Fibroblast of skin of right quadriceps (primary cell): ENCODE measurements at regions not wholly inside any gene's neighbourhood (a gene's known extent, or its start where the extent isn't known, plus 50 kb on each side); places are given as distances from the start of the nearest gene placed in this dataset.
"Not testable (repeated sequence)": the region's sequence is repeated elsewhere in the genome, so short reads cannot be mapped to it uniquely, and the experiment has no call there.

Experiments
- DNase-seq: peaks from one replicate; pipeline ENCODE4 v3.0.0-alpha.2; 2013

- no peak for DNase-seq
Measured at GRCh38 chr9:25449503-25449902, 228.7 kb downstream of the TUSC1 start.

GRCh38 chr9:25445721-25446120 lies 232.5 kb downstream of the TUSC1 start:
- DNase-seq = not testable (repeated sequence)

DNA sequence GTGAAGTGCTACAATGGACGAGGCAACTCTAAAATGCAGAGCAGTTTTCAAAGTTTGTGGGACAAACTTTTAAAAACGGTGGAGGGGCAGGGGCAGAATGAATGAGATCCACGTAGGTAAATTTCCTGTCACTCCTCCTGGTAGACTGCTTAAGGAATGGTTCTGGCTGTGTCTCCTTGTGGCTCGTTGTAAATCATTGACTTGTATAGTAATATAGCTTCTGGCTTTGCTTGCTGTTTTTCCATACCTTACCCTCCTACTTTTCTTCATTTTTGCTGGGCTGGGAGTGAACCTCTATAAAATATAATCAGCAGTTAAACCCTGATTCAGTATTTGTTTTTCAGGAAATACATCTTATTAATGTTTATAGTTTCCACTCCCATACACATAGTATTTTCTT lies 235.7 kb downstream of the TUSC1 start:
- no peak for DNase-seq

DNA sequence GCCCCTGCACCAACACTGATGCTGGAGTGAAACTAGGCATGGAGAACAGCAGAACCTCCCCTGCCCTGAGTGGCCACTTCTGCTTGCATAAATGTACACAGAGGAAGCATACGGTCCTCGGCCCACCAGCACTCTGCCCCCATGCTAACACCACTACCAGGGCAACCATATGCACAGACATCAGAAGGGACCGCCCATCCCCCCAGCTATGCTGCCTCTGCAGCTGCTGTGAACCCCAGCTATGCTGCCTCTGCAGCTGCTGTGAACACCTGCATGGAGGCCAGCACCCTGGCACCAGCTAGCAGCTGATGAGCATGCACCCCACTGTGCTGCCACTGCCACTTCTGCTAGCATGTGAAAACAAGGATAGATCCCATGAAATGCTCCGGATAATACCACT lies 250.3 kb downstream of the TUSC1 start:
- no peak for DNase-seq

DNA sequence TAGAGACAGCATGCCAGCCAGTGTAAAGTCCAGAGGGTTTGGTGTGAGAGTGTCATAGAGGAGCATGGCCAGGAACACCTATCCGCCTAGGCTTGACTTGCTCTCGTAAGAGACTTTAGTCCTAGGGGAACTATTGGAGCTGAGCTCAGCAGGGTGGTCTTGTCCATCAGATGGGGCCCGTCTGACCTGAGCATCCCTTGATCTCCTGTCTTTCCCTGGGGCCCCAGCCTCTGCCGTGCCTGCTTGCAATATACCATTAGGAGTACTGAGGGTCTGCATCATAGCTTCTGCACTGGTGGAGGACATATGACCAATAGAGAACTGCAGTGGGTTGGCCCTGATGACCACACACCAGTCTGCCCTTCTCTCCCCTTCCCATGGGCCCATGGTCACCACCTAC lies 251.0 kb downstream of the TUSC1 start:
- no peak for DNase-seq

GRCh38 chr9:25421560-25421959 lies 256.7 kb downstream of the TUSC1 start:
- DNase-seq = no peak

GRCh38 chr9:25418974-25419373 lies 259.3 kb downstream of the TUSC1 start:
- peak; percentile 27 for DNase-seq

DNA sequence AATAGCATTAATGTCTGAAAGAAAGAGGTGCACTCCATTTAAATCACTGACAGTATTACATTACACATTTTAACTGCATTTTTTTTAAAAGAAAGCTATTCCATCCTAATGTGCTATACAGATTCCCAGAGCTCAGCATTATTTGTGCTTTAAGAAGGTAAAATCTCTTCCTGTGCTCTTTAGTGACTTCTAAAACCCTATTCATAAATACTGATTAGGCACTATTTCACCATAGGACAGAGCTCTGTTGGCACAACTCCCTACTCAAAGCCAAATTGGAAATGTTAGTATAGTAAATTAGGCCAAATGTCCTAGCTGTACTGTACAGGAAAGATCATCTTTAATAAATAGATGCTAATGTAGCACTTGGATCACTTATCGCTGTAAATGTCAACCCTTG lies 262.5 kb downstream of the TUSC1 start:
- DNase-seq = no peak

GRCh38 chr9:25412646-25413045 lies 265.6 kb downstream of the TUSC1 start:
- DNase-seq = no peak

DNA sequence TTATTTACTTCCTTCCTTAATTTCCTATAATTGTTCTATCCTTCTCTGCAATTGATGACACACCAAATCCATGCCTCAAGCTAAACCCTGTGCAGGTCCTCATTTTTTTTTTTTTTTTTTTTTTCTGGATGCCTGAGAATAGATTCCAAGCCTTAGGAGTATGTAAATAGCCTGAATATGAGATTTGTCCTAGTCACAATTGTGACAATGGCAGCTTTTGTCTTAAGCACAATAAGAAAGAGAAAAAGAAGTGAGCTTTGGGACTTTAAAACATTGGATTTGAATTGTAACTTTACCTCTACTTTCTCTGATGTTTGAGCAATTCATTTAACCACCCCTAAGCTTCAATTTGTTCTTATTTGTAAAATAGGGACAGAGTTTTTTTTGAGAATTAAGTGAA lies 280.5 kb downstream of the TUSC1 start:
- DNase-seq = no peak

GRCh38 chr9:25396828-25397227 lies 281.4 kb downstream of the TUSC1 start:
- no peak for DNase-seq

GRCh38 chr9:25381141-25381540 lies 297.1 kb downstream of the TUSC1 start:
- no peak for DNase-seq

GRCh38 chr9:25377039-25377438 lies 301.2 kb downstream of the TUSC1 start:
- no peak for DNase-seq

- DNase-seq = no peak
Measured at GRCh38 chr9:25374281-25374680, 304.0 kb downstream of the TUSC1 start.

DNA sequence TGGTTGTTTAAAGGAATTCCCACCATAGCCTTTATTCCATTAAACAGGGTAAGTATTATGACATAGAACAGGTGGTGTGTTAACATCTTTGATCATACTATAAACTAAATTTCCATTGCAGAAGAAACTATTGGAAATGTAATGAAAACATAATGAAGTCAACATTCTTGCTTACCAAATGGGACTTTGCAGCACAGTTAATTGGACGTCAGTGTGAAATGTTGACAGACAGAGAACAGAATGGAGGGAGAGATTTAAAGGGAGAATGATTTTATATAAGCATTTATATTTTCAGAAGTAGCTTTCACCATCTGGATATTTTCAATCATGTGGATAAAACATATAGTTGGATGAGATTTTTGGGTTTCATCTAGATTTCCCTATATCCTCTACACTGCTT lies 311.3 kb downstream of the TUSC1 start:
- no peak for DNase-seq

DNA sequence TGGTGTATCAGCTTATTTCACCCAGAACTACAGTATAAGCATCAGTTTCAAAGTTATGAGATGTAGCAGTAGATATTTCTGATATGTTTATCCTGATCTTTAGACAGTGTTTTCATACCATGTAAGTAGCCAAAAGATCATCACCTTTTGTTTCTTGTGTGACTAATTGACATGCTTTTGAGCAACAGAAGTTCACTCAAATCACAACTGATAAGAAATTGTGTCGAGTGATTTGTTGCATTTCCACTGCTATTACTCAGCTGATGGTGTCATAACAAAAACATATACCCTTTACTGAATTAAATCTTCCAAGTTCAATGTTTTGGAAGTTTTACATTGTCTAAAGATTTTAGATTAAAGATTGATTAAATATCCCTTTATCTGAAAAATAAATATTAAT lies 324.5 kb downstream of the TUSC1 start:
- DNase-seq = no peak

DNA sequence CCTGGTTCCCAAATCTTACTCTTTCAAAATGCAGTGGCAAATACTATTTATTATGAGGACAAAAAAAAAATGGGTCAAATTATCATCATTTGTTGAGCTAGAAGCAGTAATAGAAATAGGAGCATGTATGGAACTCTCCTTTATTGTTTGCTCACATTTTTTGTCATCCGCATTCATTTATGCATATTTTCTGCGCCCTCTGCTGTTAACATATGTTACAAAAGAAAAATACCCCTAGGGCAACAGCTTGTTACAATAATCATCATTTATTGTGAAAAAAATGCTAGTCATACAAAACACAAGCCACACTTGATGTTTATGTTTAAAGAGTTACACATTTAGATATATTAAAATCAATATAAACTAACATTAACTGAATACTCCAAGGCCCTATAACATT lies 328.2 kb downstream of the TUSC1 start:
- DNase-seq = no peak

- no peak for DNase-seq
Measured at GRCh38 chr9:25322142-25322541, 356.1 kb downstream of the TUSC1 start.

DNA sequence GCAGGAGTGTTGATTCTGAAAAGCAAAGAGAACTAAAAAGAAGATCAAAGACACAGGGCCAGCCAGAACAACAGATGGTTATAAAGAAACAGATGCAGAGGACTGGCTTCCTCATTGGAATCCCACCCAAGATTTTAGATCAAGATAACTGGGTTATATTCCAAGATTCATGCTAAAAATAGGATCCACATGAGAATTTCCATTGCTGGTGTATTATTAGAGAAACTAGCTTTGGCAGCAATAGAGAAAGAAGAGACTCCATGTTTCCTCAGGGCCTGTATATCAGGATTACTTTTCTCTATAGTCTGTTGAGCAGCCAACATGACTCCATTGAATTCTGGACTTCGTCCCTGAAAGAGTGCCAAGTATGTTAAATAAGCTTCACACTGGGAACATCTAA lies 367.3 kb downstream of the TUSC1 start:
- DNase-seq = no peak

DNA sequence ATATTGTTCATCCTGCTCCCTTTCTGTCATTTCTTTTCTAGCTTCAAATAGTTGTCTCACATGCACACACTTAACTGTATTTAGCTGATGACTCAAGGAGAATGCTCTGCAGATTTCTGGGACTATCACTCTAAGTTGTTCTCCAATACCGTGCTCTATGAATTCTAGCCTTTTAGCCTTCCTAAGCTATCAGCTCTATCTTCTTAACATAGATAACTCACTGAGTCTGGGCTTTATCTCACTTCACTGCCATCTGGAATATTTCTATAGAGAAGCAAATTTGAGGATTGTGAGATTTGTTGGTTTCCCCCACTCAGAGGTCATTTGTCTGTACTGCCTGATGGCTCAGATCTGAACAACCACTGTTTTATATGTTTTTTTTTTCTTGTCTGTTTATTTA lies 369.7 kb downstream of the TUSC1 start:
- DNase-seq = no peak

DNA sequence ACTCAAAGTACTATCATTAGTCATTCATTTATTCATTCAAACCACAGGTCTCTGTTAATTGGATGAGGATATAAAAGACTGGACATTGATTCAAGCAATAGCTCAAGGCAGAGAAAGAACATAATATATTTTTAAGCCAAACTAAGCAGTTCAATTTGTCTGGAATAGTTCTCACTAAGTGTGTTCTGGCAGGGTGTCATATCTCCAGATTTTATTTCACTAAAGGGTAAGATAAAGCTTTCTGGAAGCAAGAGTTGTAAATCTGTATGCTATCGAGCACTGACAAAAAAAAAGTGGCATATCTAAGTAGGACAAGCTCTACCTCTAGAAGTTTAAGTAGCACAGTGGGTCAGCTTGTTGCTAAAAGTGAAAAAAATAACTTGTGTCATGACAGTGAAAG lies 375.6 kb downstream of the TUSC1 start:
- DNase-seq = no peak

GRCh38 chr9:25288195-25288594 lies 390.0 kb downstream of the TUSC1 start:
- DNase-seq = not testable (repeated sequence)

DNA sequence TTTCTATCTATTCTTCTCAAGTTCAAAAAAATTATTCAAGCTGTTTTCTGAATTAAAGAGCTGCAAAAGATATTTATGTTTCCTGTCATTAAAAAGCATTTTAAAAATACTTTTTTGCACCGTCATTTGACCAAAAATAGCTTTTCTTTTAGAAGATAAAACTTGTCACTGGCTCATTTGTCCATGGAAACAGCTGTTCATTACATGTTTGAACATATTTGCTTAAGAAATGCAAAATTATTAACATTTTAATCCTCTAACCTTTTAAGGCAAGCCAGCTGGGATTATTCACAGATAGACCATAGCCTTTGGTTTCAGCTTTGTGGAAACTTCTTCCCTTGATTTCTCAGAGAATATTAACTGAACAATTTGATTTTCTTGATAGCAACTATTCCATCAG lies 393.9 kb downstream of the TUSC1 start:
- DNase-seq = no peak

- DNase-seq = no peak
Measured at GRCh38 chr9:25282946-25283345, 395.3 kb downstream of the TUSC1 start.

DNA sequence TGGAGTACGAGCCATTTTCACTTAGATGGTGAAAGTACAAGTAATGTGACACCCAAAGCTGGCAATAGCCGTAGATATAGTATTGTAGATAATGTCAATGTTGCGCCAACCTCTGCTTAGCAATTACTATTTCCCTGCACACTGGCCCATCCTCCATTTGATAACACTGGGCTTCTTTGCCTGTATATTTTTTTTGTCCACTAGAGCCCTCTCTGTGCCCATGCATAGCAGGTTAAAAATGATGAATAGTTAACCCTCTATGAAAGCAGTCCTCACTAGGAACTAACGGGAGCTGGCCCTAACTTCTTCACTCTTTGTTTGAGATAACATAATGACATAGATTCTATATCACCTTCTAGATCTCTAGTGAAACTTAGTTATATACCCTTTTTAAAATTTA lies 416.8 kb downstream of the TUSC1 start:
- DNase-seq = no peak

DNA sequence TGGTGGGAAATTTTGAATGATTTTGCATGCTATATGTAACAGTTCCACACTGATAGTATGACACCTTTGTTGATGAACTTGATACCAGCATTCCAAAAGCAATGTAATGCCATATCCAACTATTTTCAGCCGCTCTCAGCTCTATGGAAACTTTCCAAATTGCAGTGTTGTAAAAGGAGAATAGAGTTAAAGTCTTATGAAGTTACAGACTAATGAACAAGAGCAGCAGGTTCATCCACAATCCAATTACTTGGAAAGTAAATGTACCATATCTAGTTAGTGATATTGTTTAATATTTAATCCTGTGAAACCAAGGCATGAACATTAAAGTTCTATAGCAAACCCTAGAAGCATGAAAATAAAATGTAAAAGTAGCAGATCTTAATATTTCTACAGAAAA lies 418.2 kb downstream of the TUSC1 start:
- DNase-seq = no peak
